ENCODE measurements at regions not wholly inside any gene's neighbourhood (a gene's known extent, or its start where the extent isn't known, plus 50 kb on each side); places are given as distances from the start of the nearest gene placed in this dataset.
A peak's percentile ranks its signal among the peaks of the same experiment; 100 is the strongest.

- Histone ChIP-seq H3K27me3 (ENCODE audit: insufficient read depth, poor library complexity, severe bottlenecking) (no peaks in the 10 kb centered on the region), H3K4me3 (replicated peaks; ENCODE audit: insufficient read depth, low read length) (no peak overlapping the region), H3K27ac (replicated peaks) (no peak overlapping the region)
- TF ChIP-seq POLR2AphosphoS5 (IDR thresholded peaks at IDR 0.05; ENCODE audit: low read depth): no peak
- TF ChIP-seq SPI1 (IDR thresholded peaks at IDR 0.05; ENCODE audit: borderline replicate concordance, low read depth): no peak
- no peak for TF ChIP-seq GABPA (IDR thresholded peaks at IDR 0.05; ENCODE audit: low read depth)
- TF ChIP-seq CTCF (IDR thresholded peaks at IDR 0.05; ENCODE audit: insufficient read depth, low read length): no peak
- no peak for TF ChIP-seq REST (IDR thresholded peaks at IDR 0.05; ENCODE audit: insufficient replicate concordance, low read depth)
- no peak for DNase-seq (ENCODE audit: low read depth in 1 of 2, low spot score in 1 of 2)
These were observed 221.3 kb downstream of the TOMM20 start for GRCh38 chr1:234907208-234907939.

DNA sequence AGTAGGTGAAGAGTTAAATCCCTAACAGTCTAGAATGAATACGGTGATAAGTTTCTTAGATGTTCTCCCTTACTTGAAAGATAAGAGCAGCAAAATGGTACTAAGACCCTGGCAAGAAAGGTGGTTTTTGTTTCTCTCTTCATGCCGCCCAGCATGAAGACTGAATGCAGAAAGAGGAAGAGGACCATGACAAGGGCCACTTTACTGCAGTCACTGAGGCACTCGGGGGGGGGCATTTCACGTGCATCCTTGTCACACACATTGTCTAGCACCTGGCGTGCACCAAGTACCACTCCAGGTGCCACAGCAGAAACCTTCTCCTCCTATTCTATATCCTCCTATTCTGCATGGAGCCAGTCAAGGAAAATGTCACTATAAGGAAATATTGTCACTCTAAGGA lies 222.0 kb downstream of the TOMM20 start:
- Histone ChIP-seq H3K27ac (replicated peaks) (no peak overlapping the region), H3K4me3 (replicated peaks; ENCODE audit: insufficient read depth, low read length) (no peak overlapping the region), H3K27me3 (ENCODE audit: insufficient read depth, poor library complexity, severe bottlenecking) (no peaks in the 10 kb centered on the region)
- no peak for DNase-seq (ENCODE audit: low read depth in 1 of 2, low spot score in 1 of 2)
- TF ChIP-seq REST (IDR thresholded peaks at IDR 0.05; ENCODE audit: insufficient replicate concordance, low read depth) (no peak), GABPA (IDR thresholded peaks at IDR 0.05; ENCODE audit: low read depth) (no peak), SPI1 (IDR thresholded peaks at IDR 0.05; ENCODE audit: borderline replicate concordance, low read depth) (peak; percentile 60; the same call in 1 of the 2 replicates)

DNA sequence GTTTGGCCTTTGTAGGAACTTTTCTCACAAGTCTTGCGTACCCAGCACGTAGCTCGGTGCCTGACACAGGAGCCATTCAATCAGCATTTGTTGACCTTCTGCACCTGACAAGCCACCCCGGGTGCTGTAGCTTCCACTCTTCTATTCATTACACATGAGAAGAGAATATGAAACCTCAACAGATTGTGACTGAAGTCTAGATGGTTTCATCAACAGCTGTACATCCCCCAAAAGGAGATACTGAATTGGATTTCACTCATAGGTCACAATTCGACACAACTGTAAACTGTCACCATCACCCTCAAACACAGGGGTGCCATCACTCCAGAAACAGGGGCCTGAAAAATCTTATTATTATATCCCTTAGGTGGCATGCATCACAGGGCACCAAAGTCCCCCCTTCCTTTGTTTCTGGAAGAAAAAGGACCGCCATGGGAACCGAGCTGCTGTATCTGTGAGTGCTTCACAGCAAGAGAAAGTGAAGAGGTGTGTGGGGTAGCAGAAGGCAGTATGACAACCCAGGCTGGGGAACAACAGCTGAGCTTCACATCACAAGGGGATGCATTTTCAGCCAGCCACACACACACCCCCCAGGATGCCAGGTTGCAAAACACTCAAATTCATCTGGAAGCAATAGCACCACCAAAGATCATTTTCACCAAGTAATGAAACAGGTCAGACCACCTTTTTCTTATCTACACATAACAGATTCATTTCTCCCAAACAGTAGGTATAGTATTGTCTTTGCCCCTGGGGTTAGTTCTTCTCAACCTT lies 225.7 kb downstream of the TOMM20 start:
- H3K27ac ChIP-seq (replicated peaks): no peak overlapping the region
- TF ChIP-seq GABPA (IDR thresholded peaks at IDR 0.05; ENCODE audit: low read depth): no peak
- TF ChIP-seq CTCF (IDR thresholded peaks at IDR 0.05; ENCODE audit: insufficient read depth, low read length): no peak
- no peak for TF ChIP-seq SPI1 (IDR thresholded peaks at IDR 0.05; ENCODE audit: borderline replicate concordance, low read depth)
- no peak for TF ChIP-seq REST (IDR thresholded peaks at IDR 0.05; ENCODE audit: insufficient replicate concordance, low read depth)
- no peak for TF ChIP-seq POLR2AphosphoS5 (IDR thresholded peaks at IDR 0.05; ENCODE audit: low read depth)
- no peaks in the 10 kb centered on the region for H3K27me3 ChIP-seq (ENCODE audit: insufficient read depth, poor library complexity, severe bottlenecking)
- no peak overlapping the region for H3K4me3 ChIP-seq (replicated peaks; ENCODE audit: insufficient read depth, low read length)
- DNase-seq (ENCODE audit: low read depth in 1 of 2, low spot score in 1 of 2): no peak

All from HL-60 (cell line).